Uterus (tissue), 2 donors: ENCODE measurements at regions not wholly inside any gene's neighbourhood (a gene's known extent, or its start where the extent isn't known, plus 50 kb on each side); places are given as distances from the start of the nearest gene placed in this dataset.

Source experiments
- POLR2A ChIP-seq, 2 donors: fragments of 450-650 bp; IDR thresholded peaks; one replicate each; pipeline ENCODE4 v1.6.1; 2016; ENCODE audit warnings: antibody characterized with exemption in 2 of 2, mild to moderate bottlenecking in 1 of 2, moderate library complexity in 1 of 2
- TF ChIP-seq, protein P1 (sequence below), 4 experiments: fragments of 200-600 bp in 2 of 4; fragments of 450-650 bp in 2 of 4; sonication (generic) in 2 of 4; IDR thresholded peaks; one replicate each; pipeline ENCODE4 v1.5.1; 2016 to 2019; ENCODE audit warnings: antibody characterized with exemption in 4 of 4, mild to moderate bottlenecking in 2 of 4, moderate library complexity in 1 of 4

DNA sequence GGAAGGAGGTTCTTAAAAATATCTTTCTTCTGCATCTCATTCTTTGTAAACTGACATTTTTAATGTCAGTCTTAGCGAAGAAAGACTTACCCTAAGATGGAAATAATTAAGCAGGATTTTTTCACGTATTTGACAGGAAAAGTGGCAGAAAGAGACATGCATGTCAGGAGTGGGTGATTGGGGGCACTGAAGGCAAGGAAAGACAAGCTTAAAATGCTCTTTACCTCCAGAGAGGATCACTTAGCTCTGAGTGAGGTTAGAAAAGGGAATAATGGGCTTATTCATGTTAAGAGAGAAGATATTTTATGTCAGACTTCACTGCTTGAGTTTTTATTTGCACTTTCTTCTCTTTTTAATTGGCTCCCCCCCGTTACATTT, 1358.2 kb upstream of the TMEM132C start:
- TF ChIP-seq, protein P1, sequence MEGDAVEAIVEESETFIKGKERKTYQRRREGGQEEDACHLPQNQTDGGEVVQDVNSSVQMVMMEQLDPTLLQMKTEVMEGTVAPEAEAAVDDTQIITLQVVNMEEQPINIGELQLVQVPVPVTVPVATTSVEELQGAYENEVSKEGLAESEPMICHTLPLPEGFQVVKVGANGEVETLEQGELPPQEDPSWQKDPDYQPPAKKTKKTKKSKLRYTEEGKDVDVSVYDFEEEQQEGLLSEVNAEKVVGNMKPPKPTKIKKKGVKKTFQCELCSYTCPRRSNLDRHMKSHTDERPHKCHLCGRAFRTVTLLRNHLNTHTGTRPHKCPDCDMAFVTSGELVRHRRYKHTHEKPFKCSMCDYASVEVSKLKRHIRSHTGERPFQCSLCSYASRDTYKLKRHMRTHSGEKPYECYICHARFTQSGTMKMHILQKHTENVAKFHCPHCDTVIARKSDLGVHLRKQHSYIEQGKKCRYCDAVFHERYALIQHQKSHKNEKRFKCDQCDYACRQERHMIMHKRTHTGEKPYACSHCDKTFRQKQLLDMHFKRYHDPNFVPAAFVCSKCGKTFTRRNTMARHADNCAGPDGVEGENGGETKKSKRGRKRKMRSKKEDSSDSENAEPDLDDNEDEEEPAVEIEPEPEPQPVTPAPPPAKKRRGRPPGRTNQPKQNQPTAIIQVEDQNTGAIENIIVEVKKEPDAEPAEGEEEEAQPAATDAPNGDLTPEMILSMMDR (IDR thresholded peaks at IDR 0.05) = no peak
- TF ChIP-seq POLR2A (IDR thresholded peaks at IDR 0.05) = no peak
